ENCODE measurements at regions not wholly inside any gene's neighbourhood (a gene's known extent, or its start where the extent isn't known, plus 50 kb on each side); places are given as distances from the start of the nearest gene placed in this dataset.
"Not testable (repeated sequence)": the region's sequence is repeated elsewhere in the genome, so short reads cannot be mapped to it uniquely, and the experiment has no call there.

DNA sequence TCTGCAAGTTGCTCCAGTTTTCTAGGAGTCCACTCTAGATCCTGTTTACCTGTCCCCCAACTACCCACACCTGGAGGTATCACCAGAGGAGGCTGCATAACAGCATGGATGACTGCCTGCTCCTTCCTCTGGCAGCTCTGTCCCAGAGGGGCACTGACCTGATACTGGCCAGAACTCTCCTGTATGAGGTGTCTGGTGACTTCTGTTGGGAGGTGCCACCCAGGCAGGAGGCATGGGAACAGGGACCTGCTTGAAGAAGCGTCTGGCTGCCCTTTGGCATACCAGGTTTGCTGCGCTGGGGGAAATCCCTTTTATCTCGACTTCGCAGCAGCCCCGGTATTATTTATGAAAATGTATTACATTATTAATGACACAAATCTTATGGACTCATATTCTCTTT is 1163.6 kb downstream of the NSUN3 start:
- no peak for DNase-seq
- TF ChIP-seq, protein P1, sequence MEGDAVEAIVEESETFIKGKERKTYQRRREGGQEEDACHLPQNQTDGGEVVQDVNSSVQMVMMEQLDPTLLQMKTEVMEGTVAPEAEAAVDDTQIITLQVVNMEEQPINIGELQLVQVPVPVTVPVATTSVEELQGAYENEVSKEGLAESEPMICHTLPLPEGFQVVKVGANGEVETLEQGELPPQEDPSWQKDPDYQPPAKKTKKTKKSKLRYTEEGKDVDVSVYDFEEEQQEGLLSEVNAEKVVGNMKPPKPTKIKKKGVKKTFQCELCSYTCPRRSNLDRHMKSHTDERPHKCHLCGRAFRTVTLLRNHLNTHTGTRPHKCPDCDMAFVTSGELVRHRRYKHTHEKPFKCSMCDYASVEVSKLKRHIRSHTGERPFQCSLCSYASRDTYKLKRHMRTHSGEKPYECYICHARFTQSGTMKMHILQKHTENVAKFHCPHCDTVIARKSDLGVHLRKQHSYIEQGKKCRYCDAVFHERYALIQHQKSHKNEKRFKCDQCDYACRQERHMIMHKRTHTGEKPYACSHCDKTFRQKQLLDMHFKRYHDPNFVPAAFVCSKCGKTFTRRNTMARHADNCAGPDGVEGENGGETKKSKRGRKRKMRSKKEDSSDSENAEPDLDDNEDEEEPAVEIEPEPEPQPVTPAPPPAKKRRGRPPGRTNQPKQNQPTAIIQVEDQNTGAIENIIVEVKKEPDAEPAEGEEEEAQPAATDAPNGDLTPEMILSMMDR (IDR thresholded peaks at IDR 0.05; ENCODE audit: low read depth, low read length), result no peak
- no peaks in the 10 kb centered on the region for H3K4me1 ChIP-seq
- H3K4me3 ChIP-seq (ENCODE audit: low read depth, low read length), result no peak overlapping the region
- no peaks in the 10 kb centered on the region for H3K27me3 ChIP-seq
- H3K36me3 ChIP-seq, result no peaks in the 10 kb centered on the region
- H3K9me3 ChIP-seq, result no peaks in the 10 kb centered on the region; the same call in 1 of the 2 replicates

DNA sequence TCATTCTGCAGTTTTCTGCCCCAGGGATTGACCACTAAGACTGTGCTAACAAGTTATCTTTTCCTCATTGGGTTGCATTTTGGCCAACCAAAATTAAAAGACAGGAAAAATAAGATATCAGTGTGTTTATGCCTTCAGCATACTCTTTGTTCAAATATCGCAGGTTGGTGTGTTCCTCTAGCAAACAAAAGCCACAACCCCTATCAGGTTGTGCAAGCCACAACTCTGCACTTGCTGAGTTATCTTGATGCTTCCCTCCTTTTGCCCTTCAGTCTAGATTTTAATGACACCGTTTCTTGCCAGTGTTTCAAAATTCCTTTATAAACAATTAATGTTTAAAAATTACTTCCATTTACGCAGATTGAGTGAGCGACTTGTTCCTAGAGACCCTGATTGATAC is 1164.2 kb downstream of the NSUN3 start:
- TF ChIP-seq, protein P1 (IDR thresholded peaks at IDR 0.05; ENCODE audit: low read depth, low read length), result no peak

DNA sequence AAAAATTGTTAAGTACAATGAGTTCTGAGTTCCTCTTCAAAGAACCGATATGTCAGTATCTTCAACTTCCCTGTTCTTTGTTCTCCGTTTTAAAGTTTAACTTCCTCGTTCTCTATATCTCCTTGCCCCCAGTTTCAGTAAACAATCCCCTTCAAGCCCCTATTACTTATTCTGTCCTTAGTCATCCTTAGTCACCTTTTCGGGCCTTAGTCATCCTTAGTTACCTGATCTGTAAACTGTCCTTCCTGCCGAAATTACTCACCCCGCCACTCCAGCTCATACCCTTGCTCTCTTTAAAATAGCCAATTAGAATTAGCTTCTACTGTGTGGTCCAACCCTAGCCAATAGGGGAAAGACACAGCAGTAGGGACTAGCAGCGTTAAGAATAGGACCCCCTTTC is 1165.6 kb downstream of the NSUN3 start:
- H3K36me3 ChIP-seq, result no peaks in the 10 kb centered on the region
- DNase-seq, result no peak
- no peaks in the 10 kb centered on the region for H3K4me1 ChIP-seq
- H3K4me3 ChIP-seq (ENCODE audit: low read depth, low read length), result no peak overlapping the region
- no peaks in the 10 kb centered on the region for H3K27me3 ChIP-seq
- TF ChIP-seq, protein P1 (IDR thresholded peaks at IDR 0.05; ENCODE audit: low read depth, low read length), result no peak
- H3K9me3 ChIP-seq, result no peaks in the 10 kb centered on the region

More for the DNA sequence above, 1164.2 kb downstream of the NSUN3 start:
- H3K4me1 ChIP-seq, result no peaks in the 10 kb centered on the region
- H3K27me3 ChIP-seq, result no peaks in the 10 kb centered on the region
- no peak overlapping the region for H3K4me3 ChIP-seq (ENCODE audit: low read depth, low read length)
- no peaks in the 10 kb centered on the region for H3K36me3 ChIP-seq
- no peak for DNase-seq
- H3K9me3 ChIP-seq, result no peaks in the 10 kb centered on the region; the same call in 1 of the 2 replicates

DNA sequence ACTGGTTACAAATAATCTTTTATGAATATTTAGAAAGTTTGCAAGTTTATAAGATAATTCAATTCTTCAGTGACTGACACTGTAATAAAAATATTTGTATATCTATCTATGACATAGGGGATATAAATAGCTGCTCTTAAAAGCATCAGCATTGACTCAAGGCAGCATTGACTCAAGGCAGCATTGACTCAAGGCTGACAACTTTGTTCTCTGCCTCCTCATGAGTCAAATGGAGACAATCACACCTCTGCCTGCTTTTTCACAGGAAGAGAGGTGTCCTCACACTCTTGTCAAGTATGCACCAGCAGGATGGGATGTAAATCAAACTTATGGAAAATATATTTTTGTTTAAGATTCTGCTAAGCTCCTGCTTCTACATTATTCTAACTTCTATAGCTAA is 1173.1 kb downstream of the NSUN3 start:
- Histone ChIP-seq H3K4me3 (ENCODE audit: low read depth, low read length) (no peak overlapping the region), H3K36me3 (no peaks in the 10 kb centered on the region), H3K27me3 (no peaks in the 10 kb centered on the region), H3K9me3 (no peaks in the 10 kb centered on the region), H3K4me1 (no peaks in the 10 kb centered on the region)
- DNase-seq, result no peak
- TF ChIP-seq, protein P1 (IDR thresholded peaks at IDR 0.05; ENCODE audit: low read depth, low read length), result no peak

DNA sequence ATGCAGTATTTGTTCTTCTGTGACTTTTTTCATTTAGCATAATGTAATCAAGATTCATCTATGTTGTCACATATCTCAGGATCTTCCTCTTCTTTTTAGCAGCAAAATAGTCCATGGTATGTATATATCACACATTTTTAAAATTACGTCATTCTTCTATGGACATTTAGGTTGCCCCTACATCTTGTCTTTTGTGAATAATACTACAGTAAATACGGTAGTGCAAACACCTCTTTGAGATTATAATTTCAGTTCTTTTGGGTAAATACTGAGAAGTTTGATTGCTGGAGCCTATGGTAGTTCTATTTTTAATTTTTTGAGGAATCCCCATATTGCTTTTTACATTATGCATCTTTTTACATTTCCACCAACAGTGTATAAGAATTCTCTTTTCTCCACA is 1174.9 kb downstream of the NSUN3 start:
- H3K4me1 ChIP-seq, result no peaks in the 10 kb centered on the region
- no peaks in the 10 kb centered on the region for H3K27me3 ChIP-seq
- TF ChIP-seq, protein P1 (IDR thresholded peaks at IDR 0.05; ENCODE audit: low read depth, low read length), result no peak
- DNase-seq, result no peak
- no peak overlapping the region for H3K4me3 ChIP-seq (ENCODE audit: low read depth, low read length)
- H3K9me3 ChIP-seq, result no peaks in the 10 kb centered on the region
- no peaks in the 10 kb centered on the region for H3K36me3 ChIP-seq

DNA sequence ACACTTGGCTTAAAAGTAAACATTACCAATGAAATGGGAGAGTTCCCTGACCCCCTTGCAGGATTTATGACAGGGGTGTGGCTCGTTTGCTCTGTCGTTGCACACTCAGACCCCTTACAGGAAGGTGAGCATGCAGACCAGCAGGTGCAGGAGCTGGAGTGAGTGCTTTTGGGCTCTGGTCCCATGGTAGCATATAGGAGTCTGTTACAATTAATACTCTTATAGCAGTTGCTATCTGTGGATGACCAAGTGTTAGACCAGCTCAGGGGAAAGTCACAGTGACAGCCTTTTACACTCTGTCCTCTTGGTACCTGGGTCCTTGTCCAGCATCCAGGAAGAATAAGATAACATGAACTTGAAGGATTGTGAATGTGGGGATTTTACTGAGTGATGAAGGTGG is 1177.5 kb downstream of the NSUN3 start:
- Histone ChIP-seq H3K9me3 (no peaks in the 10 kb centered on the region), H3K36me3 (no peaks in the 10 kb centered on the region), H3K4me1 (peaks cover 3% of the 10 kb centered on the region; the same call in 1 of the 2 replicates), H3K27me3 (no peaks in the 10 kb centered on the region), H3K4me3 (ENCODE audit: low read depth, low read length) (no peak overlapping the region)
- DNase-seq, result no peak
- TF ChIP-seq, protein P1 (IDR thresholded peaks at IDR 0.05; ENCODE audit: low read depth, low read length), result no peak

DNA sequence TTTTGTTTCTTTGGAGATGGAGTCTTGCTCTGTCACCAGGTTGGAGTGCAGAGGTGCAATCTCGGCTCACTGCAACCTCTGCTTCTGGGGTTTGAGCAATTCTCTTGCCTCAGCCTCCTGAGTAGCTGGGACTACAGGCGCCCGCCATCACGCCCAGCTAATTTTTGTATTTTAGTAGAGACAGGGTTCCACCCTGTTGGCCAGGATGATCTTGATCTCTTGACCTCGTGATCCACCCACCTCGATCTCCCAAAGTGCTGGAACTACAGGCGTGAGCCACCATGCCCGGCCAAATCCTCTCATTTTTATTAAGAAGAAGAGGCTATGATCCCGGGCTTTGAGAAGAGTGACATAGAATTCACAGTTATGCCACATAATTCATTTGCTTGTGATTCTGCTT is 1178.4 kb downstream of the NSUN3 start:
- DNase-seq; H3K4me1 ChIP-seq; H3K4me3 ChIP-seq (ENCODE audit: low read depth, low read length); H3K27me3 ChIP-seq; H3K36me3 ChIP-seq; H3K9me3 ChIP-seq: not testable (repeated sequence)
